Chondrocyte (in vitro differentiated cells): ENCODE measurements at regions not wholly inside any gene's neighbourhood (a gene's known extent, or its start where the extent isn't known, plus 50 kb on each side); places are given as distances from the start of the nearest gene placed in this dataset.

Source experiments
- DNase-seq: peaks from one replicate; pipeline ENCODE4 v3.0.0; 2021; ENCODE audit warnings: mixed read lengths, low spot score
- H3K27ac Mint-ChIP-seq: one replicate; pipeline ENCODE4 v1.8.0; 2021; ENCODE audit warnings: mild to moderate bottlenecking, moderate library complexity, mixed read lengths; ENCODE audit not compliant: unreplicated experiment
- H3K27me3 Mint-ChIP-seq: 2 replicates; pipeline ENCODE4 v1.8.0; 2021; ENCODE audit warnings: low read depth, mixed read lengths
- H3K36me3 Mint-ChIP-seq: 2 replicates; pipeline ENCODE4 v1.8.0; 2021; ENCODE audit warnings: low read depth, mixed read lengths
- H3K4me1 Mint-ChIP-seq: 2 replicates; pipeline ENCODE4 v1.8.0; 2021; ENCODE audit warnings: low read depth, mild to moderate bottlenecking, mixed read lengths
- H3K4me3 Mint-ChIP-seq: one replicate; pipeline ENCODE4 v1.8.0; 2021; ENCODE audit warnings: mild to moderate bottlenecking, moderate library complexity, mixed read lengths; ENCODE audit not compliant: unreplicated experiment
- H3K9me3 Mint-ChIP-seq: 2 replicates; pipeline ENCODE4 v1.8.0; 2021; ENCODE audit warnings: low read depth, mixed read lengths
- CTCF ChIP-seq: fragments of 200-600 bp; sonication (generic); IDR thresholded peaks from 2 replicates; pipeline ENCODE4 v1.5.0; 2021; ENCODE audit warnings: antibody characterized with exemption, mild to moderate bottlenecking, moderate library complexity

- no peak overlapping the region for H3K4me3 Mint-ChIP-seq
- H3K36me3 Mint-ChIP-seq, result no peaks in the 10 kb centered on the region
- DNase-seq, result no peak
- H3K4me1 Mint-ChIP-seq, result no peaks in the 10 kb centered on the region
- peaks cover 5% of the 10 kb centered on the region for H3K9me3 Mint-ChIP-seq
- H3K27ac Mint-ChIP-seq, result no peak overlapping the region
- TF ChIP-seq CTCF, result no peak
- H3K27me3 Mint-ChIP-seq, result peaks cover 33% of the 10 kb centered on the region
Measured at GRCh38 chr12:111180426-111181142, 188.3 kb downstream of the PHETA1 start.

GRCh38 chr12:111178181-111179081 lies 190.5 kb downstream of the PHETA1 start:
- H3K36me3 Mint-ChIP-seq, result no peaks in the 10 kb centered on the region
- no peaks in the 10 kb centered on the region for H3K9me3 Mint-ChIP-seq
- H3K27ac Mint-ChIP-seq, result no peak overlapping the region
- no peak for TF ChIP-seq CTCF
- no peak overlapping the region for H3K4me3 Mint-ChIP-seq
- no peaks in the 10 kb centered on the region for H3K4me1 Mint-ChIP-seq
- no peak for DNase-seq
- peaks cover 47% of the 10 kb centered on the region for H3K27me3 Mint-ChIP-seq

DNA sequence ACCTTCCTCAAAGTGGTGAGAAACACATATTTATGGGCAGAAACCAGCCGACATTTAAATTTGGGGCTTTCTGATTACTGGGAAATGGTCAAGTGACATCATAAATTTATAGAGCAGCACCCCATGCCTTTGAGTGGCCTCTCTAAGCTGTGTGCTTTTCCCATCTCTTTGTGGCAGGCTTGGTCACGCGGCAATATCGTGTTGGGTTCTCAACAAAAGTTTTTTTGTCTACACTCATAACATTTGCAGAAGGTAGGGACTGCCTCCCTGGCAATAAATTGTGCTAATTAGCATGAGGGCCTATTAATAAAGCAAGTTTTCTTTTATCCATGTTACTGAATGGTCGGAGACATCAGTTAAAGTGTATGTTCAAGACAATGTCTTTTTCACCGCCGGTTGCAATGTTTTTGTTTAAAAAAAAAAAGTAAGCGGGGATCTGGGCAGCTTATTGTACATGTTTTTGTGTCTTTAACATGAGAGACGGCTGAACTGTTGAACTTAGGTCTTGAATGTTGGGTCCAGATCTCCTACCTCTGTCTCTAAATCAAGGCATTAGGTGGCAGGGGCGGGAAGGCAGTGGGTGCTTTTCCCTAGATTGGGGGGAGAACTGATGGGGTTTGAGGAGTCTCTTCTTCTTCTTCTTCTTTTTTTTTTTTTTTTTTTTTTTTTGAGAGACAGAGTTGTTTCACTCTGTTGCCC lies 193.3 kb downstream of the PHETA1 start:
- no peaks in the 10 kb centered on the region for H3K4me1 Mint-ChIP-seq

DNA sequence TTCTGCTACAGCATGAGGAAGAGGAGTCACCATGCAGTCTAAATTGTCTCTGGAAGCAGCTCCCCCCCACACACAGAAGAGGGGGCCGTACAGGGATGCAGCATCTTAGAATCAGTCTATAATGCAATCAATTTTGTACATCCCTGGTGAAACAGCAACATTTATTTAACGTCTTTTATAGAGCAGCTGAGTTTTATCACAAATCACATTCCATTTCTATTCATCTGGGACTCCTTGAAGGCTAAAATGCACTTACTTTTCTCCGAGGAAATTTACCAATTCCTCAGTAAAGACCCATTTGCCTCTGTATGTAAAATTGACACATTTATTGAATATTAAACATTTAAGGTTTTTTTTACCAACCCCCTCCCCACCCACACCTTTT lies 193.9 kb downstream of the PHETA1 start:
- H3K9me3 Mint-ChIP-seq, result no peaks in the 10 kb centered on the region
- H3K4me1 Mint-ChIP-seq, result no peaks in the 10 kb centered on the region
- no peak overlapping the region for H3K4me3 Mint-ChIP-seq
- no peaks in the 10 kb centered on the region for H3K36me3 Mint-ChIP-seq
- DNase-seq, result no peak
- peaks cover 43% of the 10 kb centered on the region for H3K27me3 Mint-ChIP-seq
- TF ChIP-seq CTCF, result no peak
- H3K27ac Mint-ChIP-seq, result no peak overlapping the region

More for the DNA sequence above, 193.3 kb downstream of the PHETA1 start:
- Mint-ChIP-seq H3K9me3 (no peaks in the 10 kb centered on the region), H3K36me3 (no peaks in the 10 kb centered on the region), H3K27ac (no peak overlapping the region), H3K27me3 (peaks cover 45% of the 10 kb centered on the region), H3K4me3 (no peak overlapping the region)
- DNase-seq, result no peak
- TF ChIP-seq CTCF, result no peak
